ENCODE measurements at regions not wholly inside any gene's neighbourhood (a gene's known extent, or its start where the extent isn't known, plus 50 kb on each side); places are given as distances from the start of the nearest gene placed in this dataset.

- intact Hi-C loops (cut with micrococcal nuclease) = no loop called here
- Mint-ChIP-seq H3K36me3 (no peaks in the 10 kb centered on the region), H3K27me3 (ENCODE audit: low read depth in 3 of 3) (no peaks in the 10 kb centered on the region), H3K27ac (no peak overlapping the region), H3K4me3 (no peak overlapping the region), H3K9me3 (peaks cover 6 to 18% (median 12%) of the 10 kb centered on the region in 7 donors), H3K4me1 (no peaks in the 10 kb centered on the region)
- H3K36me3 ChIP-seq (replicated peaks in 1 of 2; ENCODE audit: control insufficient read depth in 1 of 2, insufficient read depth in 2 of 2, low read length in 2 of 2) = no peaks in the 10 kb centered on the region
- H3K4me3 ChIP-seq (replicated peaks in 1 of 3; ENCODE audit: low read depth in 2 of 3, low read length in 3 of 3) = no peak overlapping the region
- H3K9ac ChIP-seq (ENCODE audit: insufficient read depth, low read length, poor library complexity, severe bottlenecking) = no peak overlapping the region
- no peaks in the 10 kb centered on the region for H4K20me1 ChIP-seq (ENCODE audit: insufficient read depth, low read length)
- H3K27ac ChIP-seq (ENCODE audit: low read depth in 1 of 2, low read length in 2 of 2) = no peak overlapping the region
- peaks cover 11 to 19% of the 10 kb centered on the region in 2 donors for H3K9me3 ChIP-seq (replicated peaks in 1 of 2; ENCODE audit: control insufficient read depth in 1 of 2, insufficient read depth in 1 of 2, low read length in 2 of 2)
- H2AFZ ChIP-seq (ENCODE audit: insufficient read depth, low read depth, low read length, poor library complexity, severe bottlenecking) = no peak overlapping the region
- DNase-seq = no peak
- TF ChIP-seq, protein P1, sequence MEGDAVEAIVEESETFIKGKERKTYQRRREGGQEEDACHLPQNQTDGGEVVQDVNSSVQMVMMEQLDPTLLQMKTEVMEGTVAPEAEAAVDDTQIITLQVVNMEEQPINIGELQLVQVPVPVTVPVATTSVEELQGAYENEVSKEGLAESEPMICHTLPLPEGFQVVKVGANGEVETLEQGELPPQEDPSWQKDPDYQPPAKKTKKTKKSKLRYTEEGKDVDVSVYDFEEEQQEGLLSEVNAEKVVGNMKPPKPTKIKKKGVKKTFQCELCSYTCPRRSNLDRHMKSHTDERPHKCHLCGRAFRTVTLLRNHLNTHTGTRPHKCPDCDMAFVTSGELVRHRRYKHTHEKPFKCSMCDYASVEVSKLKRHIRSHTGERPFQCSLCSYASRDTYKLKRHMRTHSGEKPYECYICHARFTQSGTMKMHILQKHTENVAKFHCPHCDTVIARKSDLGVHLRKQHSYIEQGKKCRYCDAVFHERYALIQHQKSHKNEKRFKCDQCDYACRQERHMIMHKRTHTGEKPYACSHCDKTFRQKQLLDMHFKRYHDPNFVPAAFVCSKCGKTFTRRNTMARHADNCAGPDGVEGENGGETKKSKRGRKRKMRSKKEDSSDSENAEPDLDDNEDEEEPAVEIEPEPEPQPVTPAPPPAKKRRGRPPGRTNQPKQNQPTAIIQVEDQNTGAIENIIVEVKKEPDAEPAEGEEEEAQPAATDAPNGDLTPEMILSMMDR (IDR thresholded peaks at IDR 0.05) = no peak
- no peaks in the 10 kb centered on the region for H3K79me2 ChIP-seq (ENCODE audit: insufficient read depth, low read length)
- H3K27me3 ChIP-seq (ENCODE audit: control insufficient read depth in 2 of 2, insufficient read depth in 2 of 2, low read length in 2 of 2) = no peaks in the 10 kb centered on the region
- no peaks in the 10 kb centered on the region for H3K4me1 ChIP-seq (ENCODE audit: control insufficient read depth in 1 of 2, insufficient read depth in 2 of 2, low read length in 2 of 2)
- WGBS (ENCODE audit: insufficient coverage) = 93% methylated on average over 2 of the region's 5 CpGs
- no peak overlapping the region for H3K4me2 ChIP-seq (replicated peaks; ENCODE audit: extremely low read depth, low read length, poor library complexity, severe bottlenecking)
Observed at GRCh38 chr4:81870275-81870674, 398.6 kb upstream of the RASGEF1B start.

DNA sequence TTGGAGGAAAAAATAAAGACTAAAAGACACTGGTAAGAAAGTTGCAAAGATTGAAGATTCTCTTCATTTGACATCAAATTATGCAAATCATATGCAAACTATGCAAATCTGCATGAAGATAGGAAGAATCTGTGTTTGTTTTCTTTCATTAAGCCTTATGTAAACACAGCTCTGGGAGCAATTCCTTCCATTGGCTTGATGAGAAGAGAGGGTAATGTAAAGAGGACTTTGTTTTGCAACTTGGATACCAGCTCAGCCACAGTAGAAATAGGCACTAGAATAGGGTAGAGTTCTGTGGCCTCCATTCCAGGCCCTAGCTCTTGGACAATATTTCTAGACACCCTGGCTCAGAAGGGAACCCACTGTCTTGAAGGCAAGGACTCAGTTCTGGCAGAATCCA, 388.4 kb upstream of the RASGEF1B start:
- H4K20me1 ChIP-seq (ENCODE audit: insufficient read depth, low read length) = no peaks in the 10 kb centered on the region
- H3K4me2 ChIP-seq (replicated peaks; ENCODE audit: extremely low read depth, low read length, poor library complexity, severe bottlenecking) = no peak overlapping the region
- Mint-ChIP-seq H3K9me3 (peaks cover 4 to 12% (median 6%) of the 10 kb centered on the region in 7 donors), H3K4me3 (no peak overlapping the region), H3K27ac (no peak overlapping the region), H3K27me3 (ENCODE audit: low read depth in 3 of 3) (no peaks in the 10 kb centered on the region), H3K4me1 (no peaks in the 10 kb centered on the region), H3K36me3 (no peaks in the 10 kb centered on the region)
- H3K9ac ChIP-seq (ENCODE audit: insufficient read depth, low read length, poor library complexity, severe bottlenecking) = no peak overlapping the region
- H2AFZ ChIP-seq (ENCODE audit: insufficient read depth, low read depth, low read length, poor library complexity, severe bottlenecking) = no peak overlapping the region
- H3K36me3 ChIP-seq (replicated peaks in 1 of 2; ENCODE audit: control insufficient read depth in 1 of 2, insufficient read depth in 2 of 2, low read length in 2 of 2) = no peaks in the 10 kb centered on the region
- no peak overlapping the region for H3K4me3 ChIP-seq (replicated peaks in 1 of 3; ENCODE audit: low read depth in 2 of 3, low read length in 3 of 3)
- no peaks in the 10 kb centered on the region for H3K27me3 ChIP-seq (ENCODE audit: control insufficient read depth in 2 of 2, insufficient read depth in 2 of 2, low read length in 2 of 2)
- no peaks in the 10 kb centered on the region for H3K9me3 ChIP-seq (replicated peaks in 1 of 2; ENCODE audit: control insufficient read depth in 1 of 2, insufficient read depth in 1 of 2, low read length in 2 of 2)
- intact Hi-C loops (cut with micrococcal nuclease) = no loop called here
- TF ChIP-seq, protein P1 (IDR thresholded peaks at IDR 0.05) = no peak
- DNase-seq = no peak
- H3K79me2 ChIP-seq (ENCODE audit: insufficient read depth, low read length) = no peaks in the 10 kb centered on the region
- H3K4me1 ChIP-seq (ENCODE audit: control insufficient read depth in 1 of 2, insufficient read depth in 2 of 2, low read length in 2 of 2) = no peaks in the 10 kb centered on the region
- no peak overlapping the region for H3K27ac ChIP-seq (ENCODE audit: low read depth in 1 of 2, low read length in 2 of 2)

Data from CD14-positive monocyte (primary cell).